ENCODE measurements at regions not wholly inside any gene's neighbourhood (a gene's known extent, or its start where the extent isn't known, plus 50 kb on each side); places are given as distances from the start of the nearest gene placed in this dataset.

- H3K27me3 ChIP-seq (replicated peaks) = no peaks in the 10 kb centered on the region
- H3K4me3 ChIP-seq (ENCODE audit: low read depth, low read length) = no peak overlapping the region
- H3K27ac ChIP-seq = peak overlapping the region; percentile 71
- no peaks in the 10 kb centered on the region for H3K36me3 ChIP-seq (replicated peaks)
- TF ChIP-seq CTCF (IDR thresholded peaks at IDR 0.05; ENCODE audit: low read depth, low read length, missing control alignments) = no peak
- in situ Hi-C loops (cut with HindIII; ENCODE audit: low pct_ligation_motif_present, low sequenced_read_pairs) = no loop called here
- DNase-seq = peak; percentile 88
Observed at GRCh38 chr10:30182191-30183054, 123.0 kb upstream of the JCAD start.

GRCh38 chr10:30178356-30178964 is 119.1 kb upstream of the JCAD start:
- Histone ChIP-seq H3K4me3 (ENCODE audit: low read depth, low read length) (no peak overlapping the region), H3K27me3 (replicated peaks) (no peaks in the 10 kb centered on the region), H3K36me3 (replicated peaks) (no peaks in the 10 kb centered on the region), H3K27ac (no peak overlapping the region)
- DNase-seq = peak; percentile 58
- in situ Hi-C loops (cut with HindIII; ENCODE audit: low pct_ligation_motif_present, low sequenced_read_pairs) = no loop called here
- TF ChIP-seq CTCF (IDR thresholded peaks at IDR 0.05; ENCODE audit: low read depth, low read length, missing control alignments) = no peak

GRCh38 chr10:30176776-30177533 is 117.6 kb upstream of the JCAD start:
- Histone ChIP-seq H3K27me3 (replicated peaks) (no peaks in the 10 kb centered on the region), H3K4me3 (ENCODE audit: low read depth, low read length) (no peak overlapping the region), H3K27ac (no peak overlapping the region), H3K36me3 (replicated peaks) (no peaks in the 10 kb centered on the region)
- in situ Hi-C loops (cut with HindIII; ENCODE audit: low pct_ligation_motif_present, low sequenced_read_pairs) = no loop called here
- no peak for TF ChIP-seq CTCF (IDR thresholded peaks at IDR 0.05; ENCODE audit: low read depth, low read length, missing control alignments)
- DNase-seq = no peak

GRCh38 chr10:30176182-30176581 is 116.8 kb upstream of the JCAD start:
- in situ Hi-C loops (cut with HindIII; ENCODE audit: low pct_ligation_motif_present, low sequenced_read_pairs) = no loop called here
- H3K36me3 ChIP-seq (replicated peaks) = no peaks in the 10 kb centered on the region
- no peaks in the 10 kb centered on the region for H3K27me3 ChIP-seq (replicated peaks)
- TF ChIP-seq CTCF (IDR thresholded peaks at IDR 0.05; ENCODE audit: low read depth, low read length, missing control alignments) = no peak
- H3K4me3 ChIP-seq (ENCODE audit: low read depth, low read length) = no peak overlapping the region
- H3K27ac ChIP-seq = no peak overlapping the region
- no peak for DNase-seq

- no peak for DNase-seq
Observed at GRCh38 chr10:30172673-30173072, 113.3 kb upstream of the JCAD start.

More at GRCh38 chr10:30172673-30173072, 113.3 kb upstream of the JCAD start:
- Histone ChIP-seq H3K36me3 (replicated peaks) (no peaks in the 10 kb centered on the region), H3K27ac (no peak overlapping the region), H3K4me3 (ENCODE audit: low read depth, low read length) (no peak overlapping the region), H3K27me3 (replicated peaks) (no peaks in the 10 kb centered on the region)
- no peak for TF ChIP-seq CTCF (IDR thresholded peaks at IDR 0.05; ENCODE audit: low read depth, low read length, missing control alignments)
- in situ Hi-C loops (cut with HindIII; ENCODE audit: low pct_ligation_motif_present, low sequenced_read_pairs) = no loop called here
